ENCODE measurements at regions not wholly inside any gene's neighbourhood (a gene's known extent, or its start where the extent isn't known, plus 50 kb on each side); places are given as distances from the start of the nearest gene placed in this dataset.

DNA sequence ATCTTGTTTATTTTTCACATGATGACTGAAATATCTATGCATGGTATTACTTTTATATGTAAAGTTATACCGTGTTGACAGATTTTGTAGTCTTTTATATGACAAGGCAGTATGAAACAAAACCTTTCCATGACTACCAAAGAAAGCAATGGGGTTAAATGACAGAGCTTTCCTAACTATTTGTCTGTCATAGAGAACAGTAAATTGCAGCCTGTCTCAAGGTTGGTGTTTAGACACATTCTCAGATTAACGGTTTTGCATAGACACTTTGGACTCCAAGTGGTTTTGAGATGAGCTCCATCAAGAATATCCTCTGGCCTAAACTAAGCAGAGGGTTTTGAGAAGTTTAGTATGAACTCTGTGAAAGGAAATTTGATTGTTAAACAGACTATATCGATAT lies 180.7 kb upstream of the TENM3 start:
- DNase-seq: no peak

DNA sequence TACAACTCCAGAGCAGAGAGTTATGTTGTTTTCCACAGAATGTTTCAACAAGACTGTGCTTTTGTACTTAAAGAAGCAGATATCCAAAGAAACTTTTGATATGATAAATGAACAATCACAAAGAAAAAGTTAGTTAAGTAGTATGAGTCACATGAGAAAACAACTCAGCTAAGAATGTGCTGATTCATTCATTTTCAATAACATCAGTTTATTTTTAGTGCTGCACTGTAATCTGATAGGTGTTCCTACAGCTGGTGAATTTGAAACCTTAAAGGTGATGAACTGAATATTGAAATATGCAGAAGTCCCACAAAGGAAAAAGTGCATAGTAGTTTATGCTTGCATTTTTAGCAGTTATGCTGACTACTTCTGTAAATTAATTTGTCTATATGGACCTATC lies 180.3 kb upstream of the TENM3 start:
- no peak for DNase-seq

DNA sequence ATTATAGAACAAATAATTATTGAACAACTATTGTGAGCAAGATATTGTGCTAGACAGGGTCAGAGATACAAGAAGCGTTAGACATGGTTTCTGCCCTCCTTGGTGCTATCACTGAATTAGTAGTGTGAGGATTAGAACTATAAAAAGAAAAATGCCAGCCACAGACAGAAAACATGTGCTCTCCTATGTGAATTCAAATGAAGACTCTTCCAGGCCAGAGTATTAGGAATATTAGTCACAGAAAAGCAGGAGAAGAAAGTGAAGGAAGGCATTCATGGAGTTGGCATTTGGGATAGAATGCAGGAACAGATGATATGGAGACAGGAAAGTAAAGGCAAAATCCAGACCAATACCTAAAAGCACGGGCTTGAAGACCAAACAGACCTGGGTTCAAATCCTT lies 179.6 kb upstream of the TENM3 start:
- DNase-seq: no peak

DNA sequence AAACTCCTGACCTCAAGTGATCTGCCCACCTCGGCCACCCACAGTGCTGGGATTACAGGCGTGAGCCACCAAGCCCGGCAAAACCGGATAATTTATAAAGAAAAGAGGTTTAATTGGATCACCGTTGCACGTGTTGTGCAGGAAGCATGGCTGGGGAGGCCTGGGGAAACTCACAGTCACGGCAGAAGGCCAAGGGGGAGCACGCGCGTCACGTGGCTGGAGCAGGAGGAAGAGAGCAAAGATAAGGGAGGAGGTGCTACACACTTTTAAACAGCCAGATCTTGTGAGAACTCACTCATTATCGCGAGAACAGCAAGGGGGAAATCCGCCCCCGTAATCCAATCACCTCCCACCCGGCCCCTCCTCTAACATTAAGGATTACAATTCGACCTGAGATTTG lies 177.9 kb upstream of the TENM3 start:
- DNase-seq: no peak

DNA sequence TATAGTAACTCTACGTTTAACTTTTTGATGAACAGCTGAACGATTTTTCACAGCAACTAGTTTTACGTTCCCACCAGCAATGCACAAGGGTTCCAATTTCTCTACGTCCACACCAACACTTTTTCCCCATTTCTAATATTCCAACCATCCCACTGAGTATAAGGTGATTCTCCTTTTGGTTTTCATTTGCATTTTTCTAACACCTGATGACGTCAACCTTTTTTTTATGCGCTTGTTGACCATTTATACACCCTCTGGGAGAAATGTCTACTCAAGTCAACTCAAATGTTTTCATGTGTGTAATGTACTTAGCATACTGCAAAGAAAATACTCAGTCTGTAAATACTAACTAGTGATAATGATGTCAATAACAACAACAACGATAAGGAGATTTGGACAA lies 177.2 kb upstream of the TENM3 start:
- DNase-seq: no peak

DNA sequence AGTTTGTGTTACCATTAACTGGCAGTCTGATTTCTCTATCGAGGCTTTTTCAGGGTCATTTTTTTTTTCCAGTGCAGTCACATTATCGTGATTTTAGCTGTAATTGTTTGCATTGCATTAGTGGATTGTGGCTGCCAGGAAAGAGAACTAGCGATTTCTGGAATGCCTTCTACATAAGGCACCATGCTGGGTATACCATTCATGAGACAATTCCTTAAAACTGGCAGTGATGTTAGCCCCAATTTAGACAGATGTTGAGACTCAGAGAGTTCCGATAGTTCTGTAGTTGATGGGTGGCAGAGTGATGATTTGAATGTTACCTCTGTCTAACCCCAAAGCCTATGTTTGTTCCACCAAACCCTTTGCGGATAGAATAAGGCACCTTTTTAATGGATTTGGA lies 175.4 kb upstream of the TENM3 start:
- DNase-seq: no peak

DNA sequence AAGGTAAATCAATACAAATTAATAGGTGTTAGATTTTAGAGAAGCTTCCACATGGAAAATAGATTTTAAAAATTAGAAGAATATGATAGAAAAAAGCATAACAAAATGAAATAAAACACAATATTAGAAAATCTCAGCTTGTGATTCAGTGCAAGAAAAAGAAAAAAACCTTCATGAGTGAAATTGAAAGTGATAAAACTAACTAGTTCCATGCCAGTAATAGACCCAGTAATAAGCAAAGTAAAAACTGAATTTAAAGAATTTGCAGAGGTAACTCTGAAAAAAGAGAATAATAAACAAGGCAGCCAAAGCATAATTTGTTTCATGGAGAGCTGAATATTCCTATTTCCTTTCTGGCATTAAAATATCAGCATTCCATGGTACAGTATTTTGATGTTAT lies 174.3 kb upstream of the TENM3 start:
- no peak for DNase-seq

DNA sequence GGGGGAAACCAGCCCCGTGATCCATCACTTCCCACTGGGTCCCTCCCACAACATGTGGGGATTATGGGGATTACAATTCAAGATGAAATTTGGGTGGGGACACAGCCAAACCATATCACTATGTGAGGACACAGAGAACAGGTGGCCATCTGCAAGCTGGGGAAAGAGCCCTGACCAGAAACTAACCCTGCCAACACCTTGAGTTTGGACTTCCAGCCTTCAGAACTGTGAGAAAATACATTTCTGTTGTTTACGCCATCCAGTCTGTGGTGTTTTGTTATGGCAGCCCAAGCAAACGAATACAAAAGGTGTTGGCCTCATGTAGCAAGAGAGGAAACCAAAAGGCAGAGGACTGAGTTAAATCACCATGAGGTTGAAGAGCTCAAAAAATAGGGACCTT lies 169.9 kb upstream of the TENM3 start:
- DNase-seq: no peak

DNA sequence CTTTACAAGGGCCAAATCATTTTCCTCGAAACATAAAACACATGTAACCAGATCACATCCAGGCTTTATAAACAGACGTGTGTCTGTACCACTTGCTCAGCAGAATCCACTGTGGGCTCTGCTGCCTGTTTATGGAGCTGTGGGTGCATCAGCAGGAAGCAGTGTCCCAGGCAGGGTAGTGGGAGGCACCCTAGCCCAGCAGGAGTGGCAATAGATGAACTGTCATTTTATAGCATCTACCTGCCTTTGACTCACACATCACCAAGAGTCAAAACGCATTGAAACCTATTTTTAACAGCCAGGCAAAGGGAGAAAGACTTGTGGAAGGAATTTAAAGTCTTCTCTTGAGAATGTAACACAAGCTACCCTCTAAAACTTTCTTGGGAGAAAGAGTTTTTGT lies 169.1 kb upstream of the TENM3 start:
- no peak for DNase-seq

DNA sequence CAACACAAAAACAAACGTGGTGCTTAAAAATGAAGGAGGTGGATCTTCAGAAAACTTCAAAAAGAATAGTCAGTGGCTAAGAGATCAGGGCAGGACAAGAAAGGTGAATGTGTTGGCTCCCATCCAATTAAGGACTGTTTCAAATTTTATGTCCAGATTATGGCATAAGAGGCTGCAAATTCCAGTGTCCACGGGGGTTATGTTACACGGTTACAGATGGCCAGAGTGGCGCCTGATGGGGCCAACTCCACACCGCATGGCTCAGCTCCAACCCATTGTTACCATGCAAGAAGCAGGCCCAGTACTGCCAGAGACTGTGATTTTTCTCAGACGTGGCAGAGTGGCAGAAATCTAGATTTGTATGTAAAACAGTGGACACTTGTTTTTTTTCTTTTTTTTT lies 168.4 kb upstream of the TENM3 start:
- DNase-seq: no peak

DNA sequence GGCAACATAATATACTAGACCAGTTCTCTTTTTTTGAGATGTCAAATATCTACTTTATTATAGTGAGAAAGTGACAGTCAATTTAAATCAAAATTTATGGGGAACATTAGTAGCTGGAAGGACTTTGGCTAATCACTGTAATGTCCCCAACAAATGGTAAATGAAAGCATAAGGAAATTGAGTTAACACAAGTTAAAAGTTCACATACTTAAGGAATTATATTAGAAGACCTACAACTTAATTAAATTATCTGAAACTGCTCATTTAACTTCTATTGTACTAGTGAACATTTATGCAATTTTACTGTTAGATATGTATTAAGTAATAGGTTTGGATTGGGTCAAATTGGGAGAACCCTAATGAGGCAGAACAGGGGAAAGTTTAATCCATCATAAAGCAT lies 160.3 kb upstream of the TENM3 start:
- DNase-seq: no peak

DNA sequence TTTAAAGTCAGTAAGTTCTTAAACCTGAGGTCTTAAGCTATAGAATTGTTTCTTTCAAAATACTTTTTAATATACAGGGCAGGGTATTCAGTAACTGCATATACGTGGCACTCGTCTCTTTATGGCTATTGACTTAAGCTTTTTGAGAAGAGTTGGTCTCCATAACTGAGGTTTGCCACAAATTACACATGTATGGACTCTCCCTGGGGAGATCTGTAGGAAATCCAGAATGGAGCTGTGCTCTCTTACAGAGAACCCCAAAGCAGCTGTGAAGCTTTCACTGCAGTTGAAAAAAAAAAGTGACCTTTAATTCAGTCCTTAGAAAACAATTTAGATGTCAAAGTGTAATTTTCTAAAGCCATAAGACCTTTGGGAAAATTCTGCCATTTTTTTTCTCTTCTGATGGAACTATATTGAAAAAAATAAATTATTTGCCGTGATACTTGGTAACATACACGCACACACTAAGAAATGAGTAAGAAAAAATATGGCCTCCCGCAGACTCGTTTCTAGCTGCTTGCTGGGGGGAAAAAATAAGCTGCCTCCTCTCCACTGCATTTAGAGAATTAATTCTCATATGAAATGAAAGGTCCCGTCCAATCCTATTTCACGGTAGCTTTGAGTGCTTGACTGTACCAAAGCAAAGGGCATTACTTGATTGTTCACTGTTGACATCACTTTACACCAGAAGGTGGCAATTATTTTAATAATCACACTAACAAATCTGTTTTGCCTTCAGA lies 159.4 kb upstream of the TENM3 start:
- DNase-seq: no peak

DNA sequence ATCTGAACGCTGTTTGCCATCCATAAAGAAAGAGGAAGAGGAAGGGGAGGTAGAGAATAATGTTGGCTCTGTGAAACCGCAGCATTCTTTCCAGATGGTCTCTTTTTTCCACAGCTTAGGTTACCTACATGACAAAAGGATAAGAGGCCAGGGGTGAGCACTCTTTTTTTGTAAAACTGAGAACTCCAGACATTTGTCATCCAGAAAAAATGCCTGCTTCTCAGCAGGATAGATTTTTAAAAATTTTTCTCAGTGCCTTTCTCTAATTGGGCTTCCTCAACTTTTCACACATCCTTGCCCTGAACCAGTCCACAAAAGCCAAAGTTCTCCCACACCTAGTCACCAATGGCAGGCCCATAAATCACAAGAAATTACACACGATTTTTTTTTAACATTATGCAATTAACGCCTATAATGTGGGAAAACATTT lies 158.1 kb upstream of the TENM3 start:
- no peak for DNase-seq

DNA sequence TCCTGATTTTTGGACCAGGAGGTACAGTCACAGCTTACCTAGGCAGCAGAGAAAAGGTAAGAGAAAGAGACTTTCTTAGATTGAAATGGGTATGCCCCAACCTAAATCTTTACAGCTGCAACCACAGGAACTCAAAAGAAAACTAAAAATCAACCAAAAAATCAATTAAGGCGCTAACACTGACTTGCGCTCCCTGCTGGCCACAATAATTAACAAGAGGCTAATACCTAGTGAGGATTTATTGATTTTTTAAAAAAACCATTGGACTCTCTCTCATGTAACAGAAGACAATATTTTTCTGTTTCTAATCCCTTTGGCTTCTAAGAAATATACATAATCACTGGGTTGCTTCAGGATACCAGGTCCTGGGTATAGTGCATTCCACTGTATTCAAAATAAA lies 153.9 kb upstream of the TENM3 start:
- DNase-seq: peak; percentile 2

DNA sequence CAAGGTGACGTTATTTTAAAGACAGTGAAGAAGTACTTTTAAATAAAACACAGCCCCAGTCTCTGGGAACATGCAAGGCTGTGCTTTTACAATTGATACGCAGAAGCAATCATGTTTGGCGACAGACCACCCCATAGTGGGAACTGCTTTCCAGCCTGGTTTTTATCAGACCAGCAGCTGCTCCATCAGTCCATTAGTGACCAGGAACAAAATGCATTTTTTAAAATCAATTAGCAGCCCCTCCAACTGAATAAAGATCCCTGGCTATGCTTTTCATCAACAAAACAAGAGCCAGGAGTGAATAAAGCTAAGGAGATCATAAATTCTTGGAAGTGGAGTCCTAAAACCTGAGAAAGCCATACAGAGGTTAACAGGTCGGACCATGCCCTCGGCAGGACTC lies 153.0 kb upstream of the TENM3 start:
- no peak for DNase-seq

DNA sequence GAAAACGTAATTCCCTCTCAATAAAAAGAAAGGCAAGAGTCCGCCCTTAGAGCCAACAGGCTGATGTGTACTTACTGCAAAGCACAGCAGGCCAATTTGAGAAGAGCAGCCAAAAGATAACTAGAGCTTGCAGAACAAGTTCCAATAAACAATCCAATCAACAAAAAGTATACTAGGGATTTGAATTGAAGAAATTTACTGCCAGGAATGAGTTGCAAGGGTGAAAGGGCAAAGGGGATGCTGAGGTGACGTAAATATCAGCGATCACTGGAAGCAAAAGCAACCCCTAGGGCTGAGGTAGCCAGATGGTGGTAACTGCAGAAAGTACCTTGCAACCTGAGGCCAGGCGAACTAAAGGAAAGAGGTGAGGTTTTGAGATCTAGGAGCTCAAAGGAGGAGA lies 152.1 kb upstream of the TENM3 start:
- no peak for DNase-seq

DNA sequence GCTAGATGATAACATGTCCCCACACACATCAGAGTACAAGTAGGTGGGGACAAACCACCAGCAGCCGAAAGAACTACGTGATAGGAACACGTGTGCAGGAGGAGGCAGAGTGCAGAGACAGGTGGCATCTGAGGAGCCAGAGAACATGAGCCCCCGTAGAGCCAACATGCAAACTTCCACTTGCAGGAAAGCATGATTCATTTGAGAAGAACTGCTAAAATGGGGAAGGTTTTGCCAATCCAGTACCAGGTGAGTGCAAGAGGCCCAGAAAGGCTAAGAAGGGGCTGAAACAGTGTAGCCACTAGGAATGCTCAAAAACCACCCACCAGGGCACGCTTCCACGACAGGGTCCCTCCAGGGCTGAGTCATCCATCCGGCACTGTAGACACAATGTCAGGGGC lies 149.8 kb upstream of the TENM3 start:
- no peak for DNase-seq

DNA sequence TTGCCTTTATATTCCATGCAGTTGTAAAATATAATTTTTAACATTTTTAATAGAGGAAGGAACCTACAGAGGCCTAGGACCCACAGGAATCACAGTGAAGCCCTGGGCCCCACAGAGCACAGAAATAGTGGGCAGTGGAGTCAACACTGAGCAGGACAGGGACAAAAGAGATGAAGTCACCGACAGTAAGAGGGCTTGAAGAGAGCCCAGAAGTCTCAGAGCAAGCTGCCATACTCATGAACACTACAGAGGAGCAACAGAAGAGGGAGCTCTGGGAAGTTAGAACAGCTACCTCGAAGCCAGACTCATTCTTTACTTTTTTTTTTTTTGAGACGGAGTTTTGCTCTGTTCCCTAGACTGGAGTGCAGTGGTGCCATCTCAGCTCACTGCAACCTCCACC lies 149.3 kb upstream of the TENM3 start:
- no peak for DNase-seq

DNA sequence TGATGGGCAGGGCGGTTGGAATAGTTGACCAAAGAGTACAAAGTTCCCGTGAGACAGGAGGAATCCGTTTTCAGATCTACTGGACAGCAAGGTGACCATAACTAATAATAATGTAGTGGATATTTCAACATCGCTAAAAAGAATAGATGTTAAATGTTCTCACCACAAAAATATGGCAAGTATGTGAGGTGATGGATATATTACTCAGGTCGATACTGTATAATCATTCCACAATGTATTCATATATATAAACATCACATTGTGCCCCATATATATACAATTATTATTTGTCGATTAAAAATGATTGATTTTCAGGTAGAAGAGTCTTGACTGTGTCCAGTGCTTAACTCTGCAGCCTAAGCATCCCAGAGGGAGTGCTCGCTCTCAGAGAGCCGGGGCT lies 141.6 kb upstream of the TENM3 start:
- DNase-seq: no peak

DNA sequence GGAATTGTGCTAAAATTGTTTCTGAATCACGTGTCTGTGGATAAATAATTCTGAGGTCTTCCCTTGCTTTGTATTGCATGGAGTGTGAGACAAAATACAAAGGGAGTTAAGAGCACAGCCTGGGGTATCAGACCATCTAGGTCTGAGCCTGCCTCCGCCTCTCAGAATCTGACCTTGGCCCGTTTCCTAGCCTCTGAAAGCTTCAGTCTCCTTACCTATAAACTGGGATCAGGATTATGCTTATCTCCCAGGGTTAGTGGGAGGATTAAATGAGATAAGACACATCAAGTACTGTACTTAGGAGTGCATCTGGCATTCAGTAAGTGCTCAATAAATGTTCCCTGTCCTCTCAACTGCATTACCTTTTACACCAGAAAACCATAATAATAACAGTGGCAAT lies 140.6 kb upstream of the TENM3 start:
- no peak for DNase-seq

DNA sequence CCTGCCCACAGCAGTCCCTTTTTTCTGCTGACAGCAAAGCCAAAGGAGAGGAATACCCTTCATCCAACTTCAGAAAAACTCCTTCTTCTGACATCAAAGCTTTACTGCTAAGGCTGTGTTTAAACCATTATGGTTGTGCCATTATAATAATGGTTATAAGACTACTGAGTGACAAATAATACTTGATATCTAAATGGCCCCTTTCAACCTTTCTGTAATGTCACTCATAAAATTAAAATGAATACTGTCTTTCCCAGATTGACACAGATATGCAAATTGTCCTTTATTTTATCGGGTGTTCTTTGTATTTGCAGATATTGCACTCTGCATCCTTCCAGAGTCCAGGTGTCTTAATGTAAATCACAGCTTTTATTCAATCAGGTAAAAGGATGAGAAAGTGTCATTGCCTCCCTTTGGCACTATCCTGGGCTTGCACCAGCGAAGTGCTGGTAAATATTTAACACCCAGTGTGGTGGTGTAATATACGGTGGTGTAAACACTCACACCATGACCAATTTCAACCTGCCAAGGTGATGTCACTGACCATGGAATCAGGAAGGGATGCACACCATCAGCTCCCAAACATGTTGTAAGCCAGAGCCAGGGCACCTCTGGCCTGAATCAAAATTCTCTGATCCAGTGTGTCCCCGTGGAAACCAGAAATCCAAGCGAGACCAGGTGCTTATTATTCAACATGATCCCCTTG lies 139.4 kb upstream of the TENM3 start:
- DNase-seq: no peak

DNA sequence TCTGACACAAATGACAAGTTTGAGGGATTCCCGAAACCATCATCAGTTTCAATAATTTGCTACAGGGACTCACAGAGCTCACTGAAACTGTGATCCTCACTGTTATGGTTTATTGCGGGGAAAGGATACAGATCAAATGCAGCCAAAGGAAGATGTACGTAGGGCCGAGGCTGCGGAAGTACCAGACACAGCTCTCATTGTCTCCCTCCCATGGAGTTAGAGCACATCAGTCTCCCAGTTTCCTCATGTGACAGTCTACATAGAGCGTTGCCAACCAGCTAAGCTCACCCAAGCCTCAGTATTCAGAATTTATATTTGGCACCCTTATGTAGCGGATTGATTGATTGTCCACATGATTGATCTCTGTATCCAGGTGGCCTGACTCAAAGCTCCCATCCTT lies 137.8 kb upstream of the TENM3 start:
- no peak for DNase-seq

DNA sequence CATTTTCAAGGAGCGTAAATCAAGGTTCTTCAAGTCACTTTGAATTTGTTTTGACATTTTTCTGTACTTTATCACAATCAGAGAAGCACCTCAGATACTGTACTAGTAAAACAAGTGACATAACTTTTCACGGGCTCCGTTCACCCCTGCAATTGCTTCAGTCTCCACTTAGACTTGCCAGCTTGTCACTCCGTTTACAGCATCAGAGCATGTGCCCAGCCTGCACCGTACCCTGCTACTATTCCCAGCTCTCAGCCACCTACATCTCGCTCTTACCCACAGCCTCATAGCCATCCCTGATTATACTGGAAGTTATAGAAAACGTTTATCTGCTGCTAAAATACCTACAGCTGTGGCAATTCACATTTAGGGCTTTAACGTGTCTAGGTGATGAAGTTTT lies 135.3 kb upstream of the TENM3 start:
- DNase-seq: no peak

DNA sequence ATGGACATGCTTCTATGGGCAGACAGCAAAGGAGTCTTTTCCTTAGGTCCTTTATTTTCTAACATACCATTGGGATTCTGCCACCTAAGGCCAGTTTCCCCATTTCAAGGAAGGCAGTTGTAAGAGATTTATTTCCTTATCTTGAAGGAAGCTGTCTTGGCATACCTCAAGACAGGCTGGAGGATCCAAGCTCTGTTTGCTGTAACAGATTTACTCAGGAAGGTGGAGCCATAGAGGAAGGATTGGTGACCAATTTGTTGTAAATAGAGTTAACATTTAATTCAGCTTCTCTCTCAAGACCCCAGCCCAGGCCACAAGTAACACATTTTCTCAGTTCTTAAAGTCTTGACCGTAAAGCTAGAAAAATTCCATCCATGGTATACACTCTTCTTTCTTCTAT lies 131.6 kb upstream of the TENM3 start:
- DNase-seq: no peak

DNA sequence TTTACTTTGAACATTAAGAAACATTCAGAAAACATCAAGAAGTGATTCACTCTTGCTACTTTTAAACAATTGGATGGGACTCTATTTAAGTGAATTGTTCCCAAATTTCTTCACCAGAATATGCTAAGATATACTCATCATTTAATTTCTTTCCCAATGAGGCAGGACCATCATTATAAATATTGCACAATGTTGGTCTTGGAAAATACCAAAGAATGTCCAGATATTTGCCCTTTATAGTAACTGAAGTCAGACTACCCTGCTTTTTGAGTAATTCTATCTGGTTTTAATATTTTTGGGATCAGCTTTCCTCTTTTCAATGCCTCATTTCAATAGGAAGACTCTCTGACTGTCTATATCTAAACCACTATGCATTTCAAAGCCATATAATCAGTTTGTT lies 129.4 kb upstream of the TENM3 start:
- no peak for DNase-seq
